Peyer's patch (tissue), 4 donors: ENCODE measurements at regions not wholly inside any gene's neighbourhood (a gene's known extent, or its start where the extent isn't known, plus 50 kb on each side); places are given as distances from the start of the nearest gene placed in this dataset.

Experiments used
- DNase-seq, 3 donors: peaks; one replicate each; pipeline ENCODE4 v3.0.0-alpha.2; 2017 to 2019
- H3K27ac ChIP-seq, 4 donors: fragments of 200-600 bp; sonication (generic); one replicate each; pipeline ENCODE4 v1.5.1; 2016 to 2019
- H3K27me3 ChIP-seq, 2 donors: fragments of 200-600 bp; sonication (generic); one replicate each; pipeline ENCODE4 v1.5.1; 2019
- H3K36me3 ChIP-seq, 3 donors: fragments of 200-600 bp; sonication (generic); one replicate each; pipeline ENCODE4 v1.5.1; 2016 to 2019
- H3K4me1 ChIP-seq, 4 donors: fragments of 200-600 bp; sonication (generic); one replicate each; pipeline ENCODE4 v1.5.1; 2016 to 2019
- H3K4me3 ChIP-seq, 4 donors: fragments of 200-600 bp; sonication (generic); 1 replicate in 3 of 4; 2 replicates in 1 of 4; pipeline ENCODE4 v1.5.1; 2016 to 2019; ENCODE audit warnings: mild to moderate bottlenecking in 1 of 4
- H3K9me3 ChIP-seq, 4 donors: fragments of 200-600 bp; sonication (generic); one replicate each; pipeline ENCODE4 v1.5.1; 2016 to 2019; ENCODE audit warnings: mild to moderate bottlenecking in 1 of 4
- CTCF ChIP-seq, 6 experiments: fragments of 450-650 bp in 4 of 6; fragments of 200-600 bp in 2 of 6; sonication (generic) in 1 of 6; IDR thresholded peaks; one replicate each; pipeline ENCODE4 v1.5.1; 2017 to 2019; ENCODE audit warnings: antibody characterized with exemption in 6 of 6, mild to moderate bottlenecking in 3 of 6, moderate library complexity in 1 of 6
- POLR2A ChIP-seq, 2 donors: fragments of 450-650 bp; IDR thresholded peaks; one replicate each; pipeline ENCODE4 v1.5.1; 2017; ENCODE audit warnings: antibody characterized with exemption in 2 of 2, mild to moderate bottlenecking in 2 of 2, moderate library complexity in 2 of 2

- Histone ChIP-seq H3K27ac (no peak overlapping the region), H3K4me1 (no peaks in the 10 kb centered on the region), H3K27me3 (no peaks in the 10 kb centered on the region), H3K4me3 (no peak overlapping the region), H3K9me3 (no peaks in the 10 kb centered on the region), H3K36me3 (no peaks in the 10 kb centered on the region)
- no peak for DNase-seq
- TF ChIP-seq CTCF (IDR thresholded peaks at IDR 0.05) (no peak), POLR2A (IDR thresholded peaks at IDR 0.05) (no peak)
These were observed 252.4 kb downstream of the EIPR1 start for GRCh38 chr2:3125001-3125760.

GRCh38 chr2:3122525-3122924, 255.1 kb downstream of the EIPR1 start:
- Histone ChIP-seq H3K27ac (no peak overlapping the region), H3K4me1 (no peaks in the 10 kb centered on the region), H3K4me3 (no peak overlapping the region), H3K36me3 (no peaks in the 10 kb centered on the region), H3K9me3 (no peaks in the 10 kb centered on the region), H3K27me3 (no peaks in the 10 kb centered on the region)
- TF ChIP-seq POLR2A (IDR thresholded peaks at IDR 0.05) (no peak), CTCF (IDR thresholded peaks at IDR 0.05) (no peak)
- DNase-seq = no peak

- H3K4me1 ChIP-seq = no peaks in the 10 kb centered on the region
- no peak overlapping the region for H3K27ac ChIP-seq
- H3K27me3 ChIP-seq = no peaks in the 10 kb centered on the region
- no peaks in the 10 kb centered on the region for H3K36me3 ChIP-seq
- no peak for TF ChIP-seq CTCF (IDR thresholded peaks at IDR 0.05)
- TF ChIP-seq POLR2A (IDR thresholded peaks at IDR 0.05) = no peak
- no peak for DNase-seq
- H3K9me3 ChIP-seq = no peaks in the 10 kb centered on the region
- H3K4me3 ChIP-seq = no peak overlapping the region
These were observed 256.0 kb downstream of the EIPR1 start for GRCh38 chr2:3121601-3122000.

GRCh38 chr2:3117650-3118216, 259.9 kb downstream of the EIPR1 start:
- Histone ChIP-seq H3K36me3 (no peaks in the 10 kb centered on the region), H3K27me3 (no peaks in the 10 kb centered on the region), H3K9me3 (no peaks in the 10 kb centered on the region), H3K4me3 (no peak overlapping the region), H3K4me1 (no peaks in the 10 kb centered on the region), H3K27ac (no peak overlapping the region)
- DNase-seq = no peak
- TF ChIP-seq CTCF (IDR thresholded peaks at IDR 0.05) (no peak), POLR2A (IDR thresholded peaks at IDR 0.05) (no peak)

- Histone ChIP-seq H3K27ac (no peak overlapping the region), H3K4me1 (no peaks in the 10 kb centered on the region), H3K9me3 (no peaks in the 10 kb centered on the region), H3K27me3 (no peaks in the 10 kb centered on the region), H3K36me3 (no peaks in the 10 kb centered on the region), H3K4me3 (no peak overlapping the region)
- DNase-seq = no peak
- TF ChIP-seq CTCF (IDR thresholded peaks at IDR 0.05) (no peak), POLR2A (IDR thresholded peaks at IDR 0.05) (no peak)
These were observed 261.2 kb downstream of the EIPR1 start for GRCh38 chr2:3116371-3116770.
